Stimulated activated CD4-positive, alpha-beta T cell treated with anti-CD3 and anti-CD28 coated beads, Interleukin-4, amount 100 ng/mL, for 48 hours (primary cell): ENCODE measurements at regions not wholly inside any gene's neighbourhood (a gene's known extent, or its start where the extent isn't known, plus 50 kb on each side); places are given as distances from the start of the nearest gene placed in this dataset.

Source experiments
- DNase-seq, 2 donors: peaks; one replicate each; pipeline ENCODE4 v3.0.0-alpha.2; 2020; ENCODE audit warnings: low read depth in 2 of 2

DNA sequence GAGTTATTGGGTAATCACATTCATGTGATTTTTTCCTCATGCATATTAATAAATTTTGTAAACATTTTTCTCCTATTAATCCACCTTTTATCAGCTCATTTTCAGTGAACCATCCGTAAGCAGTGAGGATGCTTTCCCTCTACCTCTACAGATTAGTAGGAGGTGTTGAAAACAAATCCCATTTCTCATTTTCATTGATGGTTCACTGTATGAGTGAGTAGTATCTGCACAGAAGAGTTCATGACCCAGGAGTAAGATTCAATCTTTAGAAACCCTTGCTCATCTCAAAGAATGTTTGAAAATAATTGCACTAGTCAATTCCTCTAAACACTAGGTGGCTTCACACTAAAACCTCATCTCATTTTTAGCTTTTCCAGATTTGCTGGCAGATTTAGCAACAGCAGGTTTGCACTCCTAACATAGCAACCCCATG lies 440.0 kb downstream of the HAO1 start:
- DNase-seq = no peak

GRCh38 chr20:7503501-7503900 lies 436.8 kb downstream of the HAO1 start:
- DNase-seq = no peak

DNA sequence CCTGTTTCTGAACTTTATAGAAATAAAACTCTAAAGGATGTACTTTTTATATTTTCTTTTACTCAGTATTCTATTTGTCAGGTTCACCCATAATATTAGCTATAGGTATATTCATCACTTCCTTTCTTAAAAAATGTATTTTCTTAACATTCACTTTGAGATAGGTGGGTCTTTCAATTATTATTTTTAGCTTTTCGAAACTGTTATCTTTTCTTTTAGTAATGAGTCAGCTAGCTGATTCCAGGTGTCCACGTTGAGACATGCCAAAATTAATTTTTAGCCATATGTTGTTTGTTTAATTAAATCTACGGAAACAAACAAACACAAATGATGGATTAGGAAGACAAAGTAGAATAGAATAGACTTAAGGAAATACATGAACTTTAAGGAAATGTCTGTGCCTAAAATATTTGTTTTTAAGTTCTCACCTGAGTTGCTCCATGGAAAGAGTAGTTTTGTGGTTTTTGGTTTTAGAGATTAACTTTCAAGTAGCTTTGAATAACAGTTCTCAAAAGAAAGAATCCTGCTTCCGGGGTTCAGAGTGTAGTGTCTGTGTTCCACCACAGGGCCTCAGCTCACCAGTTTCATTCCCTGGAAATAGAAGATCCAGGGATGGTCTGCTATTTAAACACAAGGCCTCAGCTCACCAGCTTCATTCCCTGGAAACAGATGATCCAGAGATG lies 435.0 kb downstream of the HAO1 start:
- DNase-seq = no peak

GRCh38 chr20:7505835-7506221 lies 434.4 kb downstream of the HAO1 start:
- DNase-seq = no peak

GRCh38 chr20:7516621-7517111 lies 423.6 kb downstream of the HAO1 start:
- DNase-seq = no peak

- DNase-seq = no peak
These were observed 419.9 kb downstream of the HAO1 start for GRCh38 chr20:7520361-7520760.

DNA sequence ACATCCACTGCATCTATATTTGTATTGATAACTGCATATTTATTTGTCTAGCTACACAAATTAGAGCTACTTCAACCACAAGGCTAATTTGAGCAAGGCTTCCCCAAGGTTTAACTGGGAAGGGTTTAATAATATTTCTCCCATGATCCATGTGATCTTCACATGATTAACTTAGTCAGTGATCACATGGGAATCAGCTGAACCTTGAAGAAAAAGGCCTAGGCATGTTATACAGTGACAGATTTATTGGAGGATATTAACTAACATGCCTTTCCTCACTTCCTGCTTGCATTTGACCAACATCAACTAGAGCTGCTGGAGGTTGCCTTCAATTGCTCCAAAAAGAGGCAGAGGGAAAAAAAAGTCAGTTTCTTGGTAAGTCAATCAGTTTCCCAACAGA lies 417.0 kb downstream of the HAO1 start:
- no peak for DNase-seq

DNA sequence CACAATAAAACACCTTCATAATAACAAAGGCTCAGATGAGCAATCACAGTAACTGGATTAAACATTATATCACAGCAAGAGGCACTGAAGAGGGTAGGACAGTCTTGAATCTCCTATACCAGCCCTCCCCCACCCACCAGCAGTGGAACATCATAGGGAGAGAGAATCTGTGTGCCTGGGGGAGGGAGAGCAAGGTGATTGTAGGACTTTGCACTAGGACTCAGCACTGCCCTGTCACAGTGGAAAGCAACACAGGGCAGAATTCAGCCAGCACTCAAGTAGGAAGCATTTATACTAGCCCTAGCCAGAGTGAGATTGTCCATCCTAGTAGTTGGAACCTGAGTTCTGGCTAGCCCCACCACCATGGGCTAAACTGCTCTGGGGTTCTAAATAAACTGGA lies 400.2 kb downstream of the HAO1 start:
- DNase-seq = no peak

DNA sequence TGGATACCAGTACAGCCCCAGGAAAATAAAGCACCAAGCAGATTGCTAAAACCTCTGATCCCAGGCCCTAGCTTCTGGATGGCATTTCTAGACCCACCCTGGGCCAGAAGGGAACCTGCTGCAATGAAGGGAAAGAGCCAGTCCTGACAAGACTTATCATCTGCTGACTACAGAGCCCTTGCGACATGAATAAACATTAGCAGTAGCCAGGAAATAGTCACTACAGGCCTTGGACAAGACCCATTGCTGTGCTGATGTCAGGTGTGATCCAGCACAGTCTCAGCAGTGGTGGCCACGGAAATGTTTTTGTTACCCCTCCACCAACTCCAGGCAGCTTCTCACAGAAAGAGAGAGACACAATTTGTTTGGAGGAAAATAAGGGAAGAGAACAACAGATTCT lies 399.3 kb downstream of the HAO1 start:
- no peak for DNase-seq

- no peak for DNase-seq
These were observed 369.2 kb downstream of the HAO1 start for GRCh38 chr20:7571101-7571500.

DNA sequence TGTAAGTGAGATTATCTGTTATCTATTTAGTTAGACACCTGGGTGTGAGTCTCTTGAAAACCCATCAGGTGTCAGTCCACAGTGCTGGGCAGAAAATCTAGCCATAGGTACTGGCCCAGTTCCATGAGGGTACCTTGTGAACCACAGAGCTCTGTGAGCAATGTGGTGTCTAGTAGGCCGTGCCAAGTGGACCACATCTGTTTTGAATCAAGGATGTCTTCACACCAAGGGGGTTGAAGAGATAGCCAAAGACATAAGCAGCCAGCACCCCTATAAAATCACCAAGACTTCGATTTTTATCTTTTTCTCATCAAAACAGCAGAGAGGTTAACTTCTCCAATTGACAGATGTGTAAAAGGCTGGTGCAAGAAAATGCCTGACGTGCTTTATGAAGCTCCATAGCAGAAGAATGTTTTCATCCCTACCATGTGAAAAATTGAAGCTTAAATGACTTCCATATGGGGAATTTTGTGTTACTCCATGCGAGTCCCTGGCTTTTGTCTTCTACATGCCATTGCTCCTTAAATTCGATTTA lies 368.7 kb downstream of the HAO1 start:
- no peak for DNase-seq

DNA sequence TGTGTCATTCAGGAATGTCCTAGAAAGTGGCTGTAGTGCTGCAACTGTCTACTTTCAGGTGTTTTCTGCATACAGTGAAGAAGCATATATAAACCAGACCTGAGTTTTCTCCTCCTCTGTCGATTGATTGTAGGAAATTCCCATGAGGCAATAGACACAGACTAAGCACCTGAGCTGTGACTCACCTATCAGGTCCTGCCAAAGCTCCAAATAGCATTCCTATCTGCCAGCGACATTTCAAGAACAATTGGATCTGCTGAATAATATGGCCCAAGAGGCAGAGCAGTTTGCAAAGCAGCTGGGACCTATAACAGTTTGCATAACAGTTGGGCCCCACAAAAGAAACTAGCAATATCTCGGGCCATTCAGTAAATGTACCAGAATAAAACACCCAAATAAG lies 360.4 kb downstream of the HAO1 start:
- no peak for DNase-seq

GRCh38 chr20:7585126-7585679 lies 355.1 kb downstream of the HAO1 start:
- DNase-seq = no peak

DNA sequence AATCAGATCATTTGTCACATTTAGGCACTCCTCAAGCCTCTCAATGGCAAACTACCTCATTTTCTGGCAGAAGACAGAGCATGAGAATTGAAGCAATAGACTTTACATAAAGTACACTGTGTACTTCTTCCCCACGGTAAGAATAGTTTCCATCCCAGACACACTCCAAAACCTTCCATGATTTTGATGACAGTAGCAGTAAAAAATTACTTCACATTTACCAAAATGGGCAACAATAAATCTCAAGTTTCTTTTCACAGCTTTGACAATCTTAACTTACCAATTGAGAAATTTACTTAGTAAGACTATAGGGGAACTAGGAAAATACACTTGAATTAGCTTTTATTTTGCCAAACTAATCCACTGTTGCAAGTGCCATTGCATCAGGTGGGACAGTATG lies 353.8 kb downstream of the HAO1 start:
- no peak for DNase-seq

DNA sequence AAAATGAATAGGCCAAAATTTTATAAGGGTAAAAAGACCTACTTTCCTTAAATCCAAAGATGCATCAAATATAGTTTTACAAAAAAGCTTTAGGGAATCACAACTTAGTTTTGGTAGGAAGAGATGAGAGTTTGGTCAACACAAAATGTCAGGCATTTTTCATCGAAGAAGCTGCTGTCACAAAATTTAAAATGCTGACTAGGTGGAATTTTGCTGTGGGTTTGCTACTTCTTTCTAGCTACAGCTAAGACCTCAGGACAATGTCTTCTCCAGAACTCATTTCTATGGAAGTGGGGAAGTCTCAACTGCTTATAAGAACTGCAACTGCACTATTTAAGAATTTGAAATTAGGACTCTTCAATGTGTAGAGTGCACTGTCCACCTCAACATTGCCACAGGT lies 351.1 kb downstream of the HAO1 start:
- no peak for DNase-seq

GRCh38 chr20:7596541-7596940 lies 343.7 kb downstream of the HAO1 start:
- no peak for DNase-seq

- DNase-seq = no peak
These were observed 338.8 kb downstream of the HAO1 start for GRCh38 chr20:7601431-7601830.

DNA sequence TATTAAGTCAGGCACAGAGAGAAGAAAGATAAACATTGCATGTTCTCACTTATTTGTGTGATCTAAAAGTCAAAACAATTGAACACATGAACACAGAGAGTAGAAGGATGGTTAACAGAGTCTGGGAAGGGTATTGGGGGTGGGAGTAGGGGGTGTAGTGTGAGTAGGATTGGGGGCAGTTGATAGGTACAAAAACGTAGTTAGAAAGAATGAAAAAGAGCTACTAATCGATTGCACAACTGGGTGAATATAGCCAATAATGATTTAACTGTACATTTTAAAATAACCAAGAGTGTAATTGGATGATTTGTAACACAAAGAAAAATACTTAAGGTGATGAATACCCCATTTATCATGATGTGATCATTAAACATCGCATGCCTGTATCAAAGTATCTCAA lies 333.3 kb downstream of the HAO1 start:
- no peak for DNase-seq

DNA sequence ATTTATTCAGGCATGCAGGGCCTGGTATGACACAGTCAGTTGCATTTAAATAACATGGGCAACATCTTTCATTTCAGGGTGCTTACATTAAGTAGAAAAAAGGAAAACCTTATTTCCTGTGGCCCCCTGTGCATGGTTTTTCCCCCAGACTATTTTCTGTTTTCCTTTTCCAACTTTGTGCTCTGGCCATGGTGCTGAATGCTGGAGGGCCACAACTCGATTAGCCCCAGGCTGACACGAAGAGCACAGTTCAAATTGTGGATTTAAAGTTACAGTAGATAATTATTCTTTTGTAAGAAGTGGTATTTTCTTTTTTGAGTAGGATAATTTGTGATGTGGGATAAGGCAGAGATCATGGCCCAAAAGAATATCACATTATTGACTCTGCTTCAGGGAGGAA lies 332.0 kb downstream of the HAO1 start:
- no peak for DNase-seq

DNA sequence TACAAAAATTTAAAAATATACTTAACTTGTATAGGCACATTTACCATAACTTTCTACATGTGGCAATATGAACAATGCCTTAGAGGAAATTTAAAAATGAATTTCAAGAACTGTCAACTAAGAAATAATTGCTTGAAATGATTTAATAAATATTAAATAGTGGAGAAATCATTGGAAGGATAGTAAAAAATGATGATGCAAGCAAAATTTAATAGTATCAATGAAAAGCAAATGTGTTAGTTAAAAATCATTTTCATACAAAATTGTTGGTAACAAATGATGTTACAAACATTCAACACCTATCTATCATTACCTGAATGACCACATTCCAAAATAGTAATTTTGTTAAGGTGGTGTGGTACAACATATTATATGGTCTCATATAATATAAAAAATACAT lies 331.0 kb downstream of the HAO1 start:
- DNase-seq = no peak

DNA sequence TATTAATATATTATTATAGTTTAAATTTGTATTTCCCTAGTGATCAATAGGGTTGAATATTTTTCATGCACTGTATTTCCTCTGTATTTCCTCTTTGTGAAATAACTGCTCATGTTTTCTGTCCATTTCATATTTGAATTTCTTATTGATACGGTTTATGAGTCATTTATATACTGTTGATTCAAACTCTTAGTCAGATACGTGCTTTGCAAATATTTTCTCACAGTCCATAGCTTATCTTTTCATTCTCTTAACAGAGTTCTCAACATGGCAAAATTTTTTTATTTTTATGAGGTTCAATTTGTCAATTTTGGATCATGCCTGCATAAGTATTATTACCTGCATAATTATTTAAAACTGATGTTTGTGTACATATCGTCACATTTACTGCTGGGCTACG lies 329.6 kb downstream of the HAO1 start:
- no peak for DNase-seq

- no peak for DNase-seq
These were observed 322.5 kb downstream of the HAO1 start for GRCh38 chr20:7617797-7618196.

DNA sequence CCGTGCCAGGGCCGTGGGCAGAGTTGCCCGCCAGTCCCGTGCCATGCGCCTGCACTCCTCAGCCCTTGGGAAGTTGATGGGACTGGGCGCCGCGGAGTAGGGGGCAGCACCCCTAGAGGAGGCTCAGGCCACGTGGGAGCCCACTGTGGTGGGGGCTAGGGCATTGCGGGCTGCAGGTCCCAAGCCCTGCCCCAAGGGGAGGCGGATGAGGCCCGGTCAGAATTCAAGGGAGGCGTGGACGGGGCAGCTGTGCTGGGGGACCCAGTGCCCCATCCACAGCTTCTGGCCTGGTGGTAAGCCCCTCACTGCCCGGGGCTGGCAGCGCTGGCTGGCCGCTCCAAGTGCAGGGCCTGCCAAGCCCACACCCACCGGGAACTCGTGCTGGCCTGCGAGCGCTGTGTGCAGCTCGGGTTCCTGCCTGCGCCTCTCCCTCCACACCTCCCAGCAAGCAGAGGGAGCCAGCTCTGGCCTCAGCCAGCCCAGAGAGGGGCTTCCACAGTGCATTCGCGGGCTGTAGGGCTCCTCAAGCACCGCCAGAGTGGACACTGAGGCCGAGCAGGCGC lies 317.8 kb downstream of the HAO1 start:
- no peak for DNase-seq
